H1 (cell line): ENCODE measurements at regions not wholly inside any gene's neighbourhood (a gene's known extent, or its start where the extent isn't known, plus 50 kb on each side); places are given as distances from the start of the nearest gene placed in this dataset.

Experiments
- CTCF ChIA-PET: fragments of 300-600 bp; sonication (Branson Sonifier 250); formaldehyde crosslinking; loops from one replicate; lab custom pipeline; 2021; ENCODE audit not compliant: partially characterized antibody; lab: Charles Lee
- POLR2A ChIA-PET: fragments of 300-600 bp; sonication (Branson Sonifier 250); formaldehyde crosslinking; loops from one replicate; lab custom pipeline; 2021; ENCODE audit warnings: inconsistent platforms; ENCODE audit not compliant: partially characterized antibody; lab: Charles Lee
- DNase-seq, 2 experiments: peaks; one replicate each; pipeline versions ENCODE4 v3.0.0 to v3.0.0-alpha.2; 2010 to 2022; ENCODE audit warnings: low spot score in 2 of 2, low read depth in 1 of 2, mixed read lengths in 1 of 2
- FAIRE-seq: peaks from 2 replicates; lab custom pipeline; 2011; peaks lifted over from hg19 to GRCh38; lab: Jason Lieb, UNC
- H2AFZ ChIP-seq: 2 replicates; pipeline ENCODE4 v1.8.1; 2012; ENCODE audit warnings: low read length, inconsistent platforms
- H2AK5ac ChIP-seq: 2 replicates; pipeline ENCODE4 v1.6.1; 2013; ENCODE audit warnings: low read depth, low read length
- H2BK120ac ChIP-seq: replicated peaks from 2 replicates; pipeline ENCODE3; 2013; ENCODE audit warnings: low read depth, low read length, inconsistent platforms
- H2BK12ac ChIP-seq: 2 replicates; pipeline ENCODE4 v1.6.1; 2013; ENCODE audit warnings: low read depth, low read length
- H2BK15ac ChIP-seq: 2 replicates; pipeline ENCODE4 v1.6.1; 2013; ENCODE audit warnings: low read length
- H2BK20ac ChIP-seq: 2 replicates; pipeline ENCODE4 v1.6.1; 2013; ENCODE audit warnings: low read length
- H2BK5ac ChIP-seq: 2 replicates; pipeline ENCODE4 v1.6.1; 2013; ENCODE audit warnings: low read depth, low read length
- H3K14ac ChIP-seq: 2 replicates; pipeline ENCODE4 v1.6.1; 2013; ENCODE audit warnings: inconsistent platforms; ENCODE audit not compliant: insufficient read length
- H3K18ac ChIP-seq: 2 replicates; pipeline ENCODE4 v1.6.1; 2013; ENCODE audit warnings: low read length; ENCODE audit errors: extremely low read depth
- H3K23ac ChIP-seq: 2 replicates; pipeline ENCODE4 v1.6.1; 2013; ENCODE audit warnings: inconsistent platforms; ENCODE audit not compliant: insufficient read length
- H3K23me2 ChIP-seq: 2 replicates; pipeline ENCODE4 v1.6.1; 2013; ENCODE audit warnings: low read depth, low read length
- H3K27ac ChIP-seq: 2 replicates; pipeline ENCODE4 v1.6.1; 2011; ENCODE audit warnings: low read depth, low read length, inconsistent platforms
- H3K27me3 ChIP-seq, 4 experiments: replicated peaks in 1 of 4; 1 replicate in 1 of 4; 2 replicates in 3 of 4; pipeline versions ENCODE4 v1.6.1 to v1.8.1; 2011 to 2013; ENCODE audit warnings: low read length in 3 of 4, mild to moderate bottlenecking in 3 of 4, inconsistent platforms in 2 of 4, mixed read lengths in 2 of 4, moderate library complexity in 1 of 4; ENCODE audit not compliant: control insufficient read depth in 3 of 4, insufficient read depth in 3 of 4; ENCODE audit errors: extremely low read depth in 1 of 4
- H3K36me3 ChIP-seq, 4 experiments: 2 replicates each; pipeline versions ENCODE4 v1.6.1 to v1.8.1; 2011 to 2013; ENCODE audit warnings: mild to moderate bottlenecking in 4 of 4, low read length in 3 of 4, moderate library complexity in 2 of 4, control low read depth in 1 of 4, inconsistent platforms in 1 of 4; ENCODE audit not compliant: insufficient read depth in 4 of 4, control insufficient read depth in 2 of 4
- H3K4ac ChIP-seq: replicated peaks from 2 replicates; pipeline ENCODE3; 2013; ENCODE audit warnings: low read length, low read depth, mixed read lengths, inconsistent platforms; ENCODE audit not compliant: insufficient read length
- H3K4me1 ChIP-seq, 4 experiments: replicated peaks in 1 of 4; 1 replicate in 1 of 4; 2 replicates in 3 of 4; pipeline versions ENCODE4 v1.6.1 to v1.8.1; 2011 to 2013; ENCODE audit warnings: low read length in 3 of 4, inconsistent platforms in 2 of 4, mixed read lengths in 1 of 4; ENCODE audit not compliant: insufficient read depth in 4 of 4, control insufficient read depth in 3 of 4
- H3K4me2 ChIP-seq, 2 experiments: 2 replicates each; pipeline versions ENCODE4 v1.6.1 to v1.8.1; 2011 to 2013; ENCODE audit warnings: low read depth in 2 of 2, low read length in 2 of 2, control low read depth in 1 of 2, inconsistent platforms in 1 of 2, mild to moderate bottlenecking in 1 of 2; ENCODE audit not compliant: insufficient read depth in 1 of 2
- H3K4me3 ChIP-seq, 4 experiments: fragments of 200-600, 300-600 bp in 1 of 4; sonication (generic), shearing (Covaris generic), sonication (Bioruptor Twin) in 1 of 4; 2 replicates each; pipeline versions ENCODE4 v1.5.1 to v1.8.1; 2011 to 2016; ENCODE audit warnings: low read length in 4 of 4, low read depth in 3 of 4, control low read depth in 2 of 4, inconsistent platforms in 2 of 4, mild to moderate bottlenecking in 2 of 4, mixed read lengths in 1 of 4, moderate library complexity in 1 of 4; ENCODE audit not compliant: insufficient read depth in 2 of 4; ENCODE audit errors: extremely low read depth in 1 of 4
- H3K56ac ChIP-seq: replicated peaks from 2 replicates; pipeline ENCODE3; 2013; ENCODE audit warnings: low read depth, mild to moderate bottlenecking, mixed read lengths, low read length, inconsistent platforms; ENCODE audit not compliant: insufficient read length
- H3K79me1 ChIP-seq: 2 replicates; pipeline ENCODE4 v1.6.1; 2013; ENCODE audit warnings: low read depth, low read length, control low read depth
- H3K79me2 ChIP-seq, 2 experiments: 2 replicates each; pipeline versions ENCODE4 v1.6.1 to v1.8.1; 2012 to 2013; ENCODE audit warnings: low read length in 2 of 2, mild to moderate bottlenecking in 2 of 2, inconsistent platforms in 1 of 2; ENCODE audit not compliant: insufficient read depth in 2 of 2, control insufficient read depth in 1 of 2
- H3K9ac ChIP-seq, 4 experiments: replicated peaks in 1 of 4; 1 replicate in 1 of 4; 2 replicates in 3 of 4; pipeline versions ENCODE4 v1.6.1 to v1.8.1; 2011 to 2013; ENCODE audit warnings: low read depth in 3 of 4, low read length in 3 of 4, control low read depth in 2 of 4, mild to moderate bottlenecking in 2 of 4, moderate library complexity in 2 of 4, inconsistent platforms in 1 of 4; ENCODE audit errors: extremely low read depth in 1 of 4
- H3K9me3 ChIP-seq, 2 experiments: 2 replicates each; pipeline versions ENCODE4 v1.6.1 to v1.8.1; 2012 to 2013; ENCODE audit warnings: mild to moderate bottlenecking in 2 of 2, moderate library complexity in 2 of 2, control low read depth in 1 of 2, inconsistent platforms in 1 of 2, low read depth in 1 of 2, low read length in 1 of 2, mixed read lengths in 1 of 2; ENCODE audit not compliant: insufficient read depth in 2 of 2
- H4K20me1 ChIP-seq, 2 experiments: replicated peaks in 1 of 2; 2 replicates each; pipeline versions ENCODE3 to v1.8.1; 2011 to 2013; ENCODE audit warnings: inconsistent platforms in 2 of 2, low read length in 2 of 2, mild to moderate bottlenecking in 1 of 2; ENCODE audit not compliant: insufficient read depth in 2 of 2, control insufficient read depth in 1 of 2
- H4K5ac ChIP-seq: 2 replicates; pipeline ENCODE4 v1.6.1; 2013; ENCODE audit warnings: low read length, low read depth, mixed read lengths, inconsistent platforms; ENCODE audit not compliant: insufficient read length
- H4K8ac ChIP-seq: 2 replicates; pipeline ENCODE4 v1.8.0; 2013; ENCODE audit warnings: mild to moderate bottlenecking, moderate library complexity, low read length, inconsistent platforms; ENCODE audit not compliant: insufficient read depth; ENCODE audit errors: extremely low read depth
- H4K91ac ChIP-seq: replicated peaks from 2 replicates; pipeline ENCODE3; 2013; ENCODE audit warnings: low read length, mixed read lengths, inconsistent platforms; ENCODE audit not compliant: insufficient read length
- CREB1 ChIP-seq: IDR thresholded peaks from 2 replicates; pipeline ENCODE4 v1.6.1; 2012; ENCODE audit warnings: inconsistent platforms
- RAD21 ChIP-seq, 2 experiments: IDR thresholded peaks in 1 of 2; conservative IDR thresholded peaks in 1 of 2; 2 replicates each; pipeline ENCODE4 v1.6.1; 2011; ENCODE audit warnings: low read depth in 2 of 2, low read length in 2 of 2, improper control_type of control experiment in 1 of 2, inconsistent platforms in 1 of 2, mild to moderate bottlenecking in 1 of 2, moderate library complexity in 1 of 2
- WGBS, 2 experiments: shearing (Covaris generic) in 1 of 2; methylation state at CpG; one replicate each; pipeline versions ENCODE4 v1.1.6 to v1.1.7; 2013 to 2015; ENCODE audit warnings: low lambda C conversion rate in 2 of 2, mixed read lengths in 2 of 2, inconsistent platforms in 1 of 2, low coverage in 1 of 2, missing lambda C conversion rate in 1 of 2; ENCODE audit not compliant: insufficient replicate concordance in 2 of 2, insufficient coverage in 1 of 2, insufficient read length in 1 of 2; ENCODE audit errors: extremely low coverage in 1 of 2, missing lambda C conversion rate in 1 of 2; 5-methylcytosine and 5-hydroxymethylcytosine counted together

- Histone ChIP-seq H3K9ac (no peak overlapping the region), H3K4me3 (no peak overlapping the region), H3K23ac (no peak overlapping the region), H3K4ac (no peak overlapping the region), H3K27me3 (no peaks in the 10 kb centered on the region), H3K79me2 (no peaks in the 10 kb centered on the region), H3K79me1 (no peaks in the 10 kb centered on the region), H4K20me1 (no peaks in the 10 kb centered on the region), H2BK15ac (no peak overlapping the region), H2AFZ (no peak overlapping the region), H3K18ac (no peak overlapping the region), H4K8ac (no peak overlapping the region), H2BK120ac (no peak overlapping the region), H4K91ac (no peak overlapping the region), H3K23me2 (no peaks in the 10 kb centered on the region; the same call in 1 of the 2 replicates), H3K56ac (no peak overlapping the region), H3K4me1 (peaks cover 0 to 6% (median under 1%) of the 10 kb centered on the region in 4 experiments; a peak in 2 of 7 replicates), H3K36me3 (no peaks in the 10 kb centered on the region), H4K5ac (no peak overlapping the region), H2BK5ac (no peak overlapping the region), H3K4me2 (no peak overlapping the region), H3K14ac (no peak overlapping the region), H2AK5ac (no peak overlapping the region), H3K27ac (no peak overlapping the region), H2BK12ac (no peak overlapping the region), H2BK20ac (no peak overlapping the region), H3K9me3 (no peaks in the 10 kb centered on the region)
- TF ChIP-seq RAD21 (IDR thresholded peaks at IDR 0.05 in 1 of 2, conservative IDR thresholded peaks at IDR 0.05 in 1 of 2; ENCODE audit: low read depth in 2 of 2, low read length in 2 of 2) (no peak), CREB1 (no peak)
- WGBS, 2 experiments = 68% methylated on average over 2 of the region's 2 CpGs; no CpG with 5 or more reads in 1 of the 2 experiments
- POLR2A ChIA-PET = no interaction called here
- DNase-seq = no peak
- CTCF ChIA-PET = interaction anchor here (1.0 to 2.4 kb wide), 4 partner anchors 22 to 119 kb away, joined by 3 to 8 read pairs (median 6); no protein-coding TSS in a partner anchor
- no peak for FAIRE-seq
Measured at GRCh38 chr3:132232231-132232792, 84.9 kb upstream of the ACP3 start.
